Stromal cell of bone marrow (primary cell): ENCODE measurements at regions not wholly inside any gene's neighbourhood (a gene's known extent, or its start where the extent isn't known, plus 50 kb on each side); places are given as distances from the start of the nearest gene placed in this dataset.
A peak's percentile ranks its signal among the peaks of the same experiment; 100 is the strongest.
"Not testable (repeated sequence)": the region's sequence is repeated elsewhere in the genome, so short reads cannot be mapped to it uniquely, and the experiment has no call there.

ENCODE experiments used
- DNase-seq: peaks from one replicate; pipeline ENCODE4 v3.0.0-alpha.2; 2012; ENCODE audit warnings: low read depth

GRCh38 chr5:33153372-33153771 lies 287.4 kb upstream of the TARS1 start:
- DNase-seq = no peak

DNA sequence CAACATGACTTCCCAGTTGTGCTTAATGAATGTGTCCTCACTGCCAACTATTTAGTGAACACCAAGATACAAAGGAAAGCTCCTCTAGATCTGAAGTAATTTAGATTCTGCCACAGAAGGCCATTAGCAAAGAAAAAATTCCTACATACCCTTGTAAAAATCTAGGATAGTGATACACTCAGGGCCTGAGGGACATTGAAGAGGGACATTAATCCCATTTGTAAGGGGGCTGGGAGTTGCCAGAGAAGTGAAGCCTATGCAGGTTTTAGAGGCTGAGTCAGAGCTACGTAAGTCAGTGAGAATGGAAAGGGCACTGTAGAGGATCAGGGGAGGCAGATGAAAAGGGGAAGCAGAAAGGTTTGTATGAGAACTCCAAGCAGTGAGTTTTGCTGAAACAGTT lies 286.9 kb upstream of the TARS1 start:
- DNase-seq = no peak

- no peak for DNase-seq
Observed at GRCh38 chr5:33160871-33161270, 279.9 kb upstream of the TARS1 start.

DNA sequence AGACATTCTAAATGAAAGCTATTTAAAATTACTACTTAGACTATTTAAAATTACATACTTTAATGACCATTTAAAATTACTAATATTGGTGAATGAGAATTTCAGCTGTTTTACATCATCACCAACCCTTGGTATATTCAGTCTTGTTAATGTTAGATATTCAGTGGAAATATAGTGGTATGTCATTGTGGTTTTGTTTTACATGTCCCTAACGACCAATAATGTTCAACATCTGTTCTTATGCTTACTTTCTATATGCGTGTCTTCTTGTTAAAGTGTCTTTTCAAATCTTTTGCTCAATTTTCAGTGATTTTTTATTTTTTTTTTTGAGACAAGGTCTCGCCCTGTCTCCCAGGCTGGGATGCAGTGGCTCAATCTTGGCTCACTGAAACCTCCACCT lies 279.3 kb upstream of the TARS1 start:
- no peak for DNase-seq

GRCh38 chr5:33162057-33162456 lies 278.7 kb upstream of the TARS1 start:
- no peak for DNase-seq

DNA sequence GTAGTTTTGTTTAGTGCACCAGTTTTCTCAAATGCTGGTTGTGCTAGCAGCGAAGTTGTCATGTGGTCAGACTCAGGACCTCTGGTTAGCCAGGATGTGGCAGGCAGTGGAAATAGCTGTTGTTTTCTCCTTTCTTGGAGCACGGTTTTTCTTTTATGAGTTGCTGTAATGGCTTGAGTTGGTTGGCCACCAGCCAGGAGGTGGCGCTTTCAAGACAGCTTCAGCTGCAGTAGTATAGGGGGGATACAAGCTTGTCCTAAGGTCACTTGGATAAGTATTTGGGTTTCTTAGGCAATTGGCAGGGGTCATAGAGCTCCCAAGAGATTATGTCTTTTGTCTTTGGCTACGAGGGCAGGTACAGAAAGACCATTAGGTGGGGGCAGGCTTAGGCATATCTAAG lies 274.2 kb upstream of the TARS1 start:
- no peak for DNase-seq

- DNase-seq = no peak
Observed at GRCh38 chr5:33166948-33167347, 273.8 kb upstream of the TARS1 start.

DNA sequence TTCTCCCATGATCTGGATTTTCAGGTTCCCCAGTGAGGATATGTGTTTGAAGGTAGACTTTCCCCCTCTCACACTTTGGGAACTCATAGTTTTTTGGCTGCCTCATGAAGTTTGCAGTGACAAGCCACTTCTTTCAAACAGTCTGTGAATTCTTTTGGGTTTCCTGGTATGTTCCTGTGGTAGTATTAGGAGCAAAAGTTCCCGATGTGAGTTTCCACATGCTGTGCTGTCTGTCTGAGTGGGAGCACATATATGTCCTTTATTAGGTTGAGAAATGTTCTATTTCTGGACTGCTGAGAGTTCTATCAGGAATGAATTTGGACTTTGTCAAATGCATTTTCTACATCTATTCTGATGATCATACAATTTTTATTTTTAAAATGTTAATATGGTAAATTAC lies 273.2 kb upstream of the TARS1 start:
- DNase-seq = no peak

DNA sequence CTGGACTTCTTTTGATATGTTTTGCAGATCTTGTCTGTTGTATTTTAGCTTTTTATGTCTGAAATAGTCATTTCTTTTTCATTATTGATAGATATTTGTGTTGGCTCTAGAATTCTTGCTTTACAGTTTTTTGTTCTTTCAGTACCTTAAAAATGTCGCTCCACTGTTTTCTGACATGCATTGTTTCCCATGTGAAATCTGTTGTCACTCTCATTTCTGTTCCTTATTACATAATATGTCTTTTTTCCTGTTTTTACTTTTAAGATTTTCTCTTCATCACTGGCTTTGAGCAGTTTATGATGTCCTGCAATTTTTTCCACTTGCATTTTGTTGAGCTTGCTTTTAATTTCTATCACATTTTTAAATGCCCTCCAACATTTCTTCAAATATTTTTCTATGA lies 270.4 kb upstream of the TARS1 start:
- no peak for DNase-seq

GRCh38 chr5:33174383-33174782 lies 266.4 kb upstream of the TARS1 start:
- DNase-seq = no peak

DNA sequence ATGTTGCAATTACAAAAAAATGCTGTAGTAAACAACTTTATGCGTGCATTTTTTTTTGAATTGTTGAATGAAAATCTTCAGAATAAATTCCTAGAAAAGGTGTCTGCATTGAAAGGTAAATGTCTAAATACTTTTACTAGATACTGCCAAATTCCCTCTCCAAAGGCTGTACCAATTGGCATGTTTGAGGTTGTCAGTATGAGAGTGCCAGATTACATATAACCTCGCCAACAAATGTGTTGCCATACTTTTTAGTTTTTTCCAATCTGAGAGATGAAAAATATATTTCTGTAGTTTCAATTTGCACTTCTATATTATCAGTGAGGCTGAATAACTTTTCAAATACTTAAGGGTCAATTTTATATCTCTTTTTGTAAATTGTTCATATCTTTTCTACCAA lies 261.5 kb upstream of the TARS1 start:
- no peak for DNase-seq

- DNase-seq = peak; percentile 52
Observed at GRCh38 chr5:33180900-33181299, 259.9 kb upstream of the TARS1 start.

DNA sequence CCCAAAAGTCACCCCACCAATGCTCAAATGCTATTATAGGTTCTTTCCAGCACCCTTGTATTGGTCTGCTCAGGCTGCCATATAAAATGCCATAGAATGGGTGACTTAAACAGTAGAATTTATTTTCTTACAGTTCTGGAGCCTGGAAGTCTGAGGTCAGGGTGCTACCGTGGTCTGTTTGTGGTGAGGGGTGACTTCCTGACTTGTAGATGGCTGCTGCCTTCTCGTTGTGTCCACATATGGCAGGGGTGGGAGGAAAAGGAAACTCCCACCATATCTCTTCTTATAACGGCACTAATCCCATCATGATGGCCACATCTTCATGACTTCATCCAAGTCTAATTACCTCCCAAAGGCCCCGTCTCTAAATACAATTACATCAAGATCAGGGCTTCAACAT lies 257.8 kb upstream of the TARS1 start:
- no peak for DNase-seq

GRCh38 chr5:33184367-33184766 lies 256.4 kb upstream of the TARS1 start:
- no peak for DNase-seq

DNA sequence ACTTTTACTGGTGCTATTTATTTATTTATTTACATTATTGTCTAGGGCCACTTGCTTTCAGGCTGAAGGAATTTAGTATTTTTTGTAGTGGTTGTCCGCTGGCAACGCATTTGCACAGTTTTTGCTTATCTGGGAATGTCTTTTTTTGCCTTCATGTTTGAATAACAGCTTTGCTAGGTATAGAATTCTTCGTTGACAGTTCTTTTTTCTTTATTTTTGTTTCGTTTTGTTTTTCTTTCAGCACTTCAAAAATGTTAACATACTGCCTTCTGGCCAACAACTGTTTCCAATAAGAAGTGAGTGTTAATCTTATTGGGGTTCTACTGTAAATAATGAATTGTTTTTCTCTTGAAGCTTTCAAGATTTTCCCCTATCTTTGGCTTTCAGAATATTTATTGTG lies 252.7 kb upstream of the TARS1 start:
- no peak for DNase-seq

DNA sequence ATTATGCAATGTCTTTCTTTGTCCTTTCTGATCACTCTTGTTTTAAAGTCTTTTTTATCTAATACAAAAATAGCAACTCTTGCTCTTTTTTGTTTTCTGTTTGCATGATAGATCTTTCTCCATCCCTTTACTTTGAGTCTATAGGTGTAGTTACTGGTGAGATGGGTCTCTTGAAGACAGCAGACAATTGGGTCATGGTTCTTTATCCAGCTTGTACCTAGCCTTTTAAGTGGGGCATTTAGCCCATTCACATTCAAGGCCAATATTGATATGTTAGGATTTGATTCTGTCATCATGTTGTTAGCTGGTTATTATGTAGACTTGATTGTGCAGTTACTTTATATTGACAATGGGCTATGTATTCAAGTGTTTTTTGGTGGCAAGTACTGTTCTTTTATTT lies 245.9 kb upstream of the TARS1 start:
- no peak for DNase-seq

- DNase-seq = peak; percentile 28
Observed at GRCh38 chr5:33195431-33196165, 245.2 kb upstream of the TARS1 start.

DNA sequence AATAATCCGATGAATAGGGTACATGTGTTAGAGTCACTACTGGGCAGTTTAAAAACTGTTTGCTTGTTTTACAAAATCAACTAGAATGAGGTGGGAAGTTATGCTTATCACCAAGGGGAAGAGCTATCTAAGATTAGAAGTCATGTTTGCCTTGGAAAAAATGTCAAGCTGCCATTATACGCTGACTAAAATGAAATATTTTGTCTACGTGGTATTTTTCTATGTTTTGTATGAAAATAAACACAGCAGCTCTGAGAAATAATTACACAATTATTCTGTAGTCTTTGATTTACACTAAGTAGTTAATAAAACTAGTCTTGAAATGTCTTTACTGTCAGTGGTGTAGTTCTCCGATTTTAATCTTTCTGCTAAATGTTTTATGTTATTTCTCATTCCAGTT lies 241.9 kb upstream of the TARS1 start:
- DNase-seq = no peak

DNA sequence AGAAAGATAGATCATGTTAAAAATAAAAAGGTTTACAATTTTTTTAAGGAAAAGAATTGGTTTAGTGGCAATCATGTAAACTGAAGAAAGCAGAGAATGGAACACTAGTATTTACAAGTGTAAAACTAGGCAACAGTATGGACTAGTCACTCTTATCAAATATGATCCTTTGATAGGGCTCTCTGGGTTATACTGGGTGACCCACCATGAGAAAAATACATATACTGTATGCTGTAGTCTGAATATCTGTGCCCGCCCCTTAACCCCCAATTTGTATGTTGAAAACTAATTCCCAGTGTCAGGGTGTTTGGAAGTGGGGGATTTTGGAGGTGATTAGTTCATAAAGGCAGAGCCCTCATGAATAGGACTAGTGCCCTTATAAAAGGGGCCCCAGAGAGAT lies 236.8 kb upstream of the TARS1 start:
- DNase-seq = no peak

GRCh38 chr5:33205079-33205478 lies 235.7 kb upstream of the TARS1 start:
- DNase-seq = no peak

DNA sequence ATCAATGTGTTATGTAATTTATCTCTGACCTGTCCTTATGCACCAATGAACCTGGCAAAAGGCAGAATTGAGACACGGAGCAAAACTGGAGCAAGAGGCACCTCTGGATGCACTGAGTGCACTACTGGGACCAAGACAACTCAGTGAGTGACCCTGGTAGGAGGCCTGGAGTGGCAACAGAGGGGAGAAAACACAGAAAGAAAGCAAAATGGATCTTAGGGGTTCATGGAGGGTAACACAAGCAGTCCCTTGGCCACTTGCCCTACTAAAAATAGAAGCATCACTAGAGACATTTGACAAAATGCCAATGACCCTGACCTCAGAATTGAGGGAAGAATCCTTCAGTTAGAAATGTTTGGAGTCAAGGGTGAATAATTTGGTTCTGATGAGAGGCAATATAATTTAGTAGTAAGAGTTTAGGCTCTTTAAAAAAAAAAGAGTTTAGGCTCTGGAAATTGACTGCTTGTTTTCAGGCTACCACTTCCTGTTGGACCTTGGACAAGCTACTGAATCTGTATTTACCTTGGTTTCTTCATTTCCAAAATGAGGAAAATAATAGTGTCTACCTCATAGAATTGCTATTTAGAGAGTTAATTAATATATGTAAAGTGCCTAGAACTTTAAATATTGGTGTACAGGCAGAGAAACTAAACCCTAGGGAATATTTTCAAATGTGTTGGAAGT lies 234.9 kb upstream of the TARS1 start:
- DNase-seq = no peak

- no peak for DNase-seq
Observed at GRCh38 chr5:33206962-33207506, 233.7 kb upstream of the TARS1 start.

DNA sequence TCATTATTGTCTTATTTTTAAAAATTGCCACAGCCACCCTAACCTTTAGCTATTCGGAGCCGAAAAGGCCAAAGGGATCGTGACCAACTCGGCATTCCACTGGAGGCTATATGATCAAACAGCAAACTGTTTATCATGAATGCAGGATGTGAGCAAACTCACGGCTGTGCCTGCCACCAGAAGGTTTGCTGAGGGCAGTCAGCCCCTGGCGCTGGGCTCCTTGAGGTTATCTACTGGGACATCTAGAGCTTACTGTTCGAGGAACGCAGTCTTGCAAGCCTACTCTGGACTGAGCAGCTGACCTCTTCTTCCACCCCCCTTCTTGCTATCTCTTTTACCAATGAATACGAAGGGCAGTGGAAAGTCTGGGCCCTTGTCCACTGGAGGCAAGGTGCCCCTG lies 231.5 kb upstream of the TARS1 start:
- no peak for DNase-seq

DNA sequence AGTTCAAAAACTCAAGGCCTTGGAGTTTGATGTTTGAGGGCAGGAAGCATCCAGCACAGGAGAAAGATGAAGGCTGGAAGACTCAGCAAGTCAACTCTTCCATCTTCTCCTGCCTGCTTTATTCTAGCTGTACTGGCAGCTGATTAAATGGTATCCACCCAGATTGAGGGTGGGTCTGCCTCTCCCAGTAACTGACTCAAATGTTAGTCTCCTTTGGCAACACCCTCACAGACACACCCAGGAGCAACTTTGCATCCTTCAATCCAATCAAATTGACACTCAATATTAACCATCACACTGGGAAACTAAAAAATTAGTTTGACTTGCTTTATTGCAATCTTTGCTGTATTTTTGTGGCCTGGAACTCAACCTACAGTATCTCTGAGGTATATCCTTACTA lies 230.5 kb upstream of the TARS1 start:
- DNase-seq = not testable (repeated sequence)
